ENCODE measurements at regions not wholly inside any gene's neighbourhood (a gene's known extent, or its start where the extent isn't known, plus 50 kb on each side); places are given as distances from the start of the nearest gene placed in this dataset.

DNA sequence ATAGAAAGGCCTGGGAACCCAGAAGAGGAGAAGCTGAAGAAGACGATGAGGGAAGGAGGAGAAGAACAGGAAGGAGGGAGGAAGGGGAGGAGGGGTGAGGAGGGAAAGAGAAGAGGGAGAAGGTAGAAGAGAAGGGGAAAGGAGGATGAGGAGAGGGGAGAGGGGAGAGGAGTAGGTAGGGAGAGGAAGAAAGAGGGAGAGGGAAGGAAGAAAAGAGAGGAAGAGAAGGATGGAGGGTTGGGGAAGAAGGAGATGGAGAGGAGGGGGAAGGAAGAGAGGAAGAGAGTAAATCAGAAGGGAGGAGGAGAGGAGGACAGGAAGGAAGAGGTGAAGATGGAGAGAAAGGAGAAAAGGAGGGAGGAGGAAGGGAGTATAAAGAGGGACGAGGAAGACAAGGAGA, 109.6 kb upstream of the IRX6 start:
- Histone ChIP-seq H3K27me3 (ENCODE audit: insufficient read depth in 3 of 3, low read length in 2 of 3) (no peaks in the 10 kb centered on the region), H3K4me1 (no peaks in the 10 kb centered on the region), H3K36me3 (ENCODE audit: insufficient read depth in 1 of 2, low read depth in 1 of 2) (no peaks in the 10 kb centered on the region), H3K9me3 (no peaks in the 10 kb centered on the region), H3K27ac (no peak overlapping the region), H3K4me3 (no peak overlapping the region)
- DNase-seq: no peak
- no peak for TF ChIP-seq CTCF (IDR thresholded peaks at IDR 0.05)
- intact Hi-C loops (cut with DNase I): no loop called here
- no peak for ATAC-seq
- WGBS, 3 donors: 19 to 54% (median 47%) methylated on average over 2 of the region's 2 CpGs

GRCh38 chr16:55214974-55215494, 109.0 kb upstream of the IRX6 start:
- no peaks in the 10 kb centered on the region for H3K4me1 ChIP-seq
- no peak overlapping the region for H3K4me3 ChIP-seq
- H3K27ac ChIP-seq: no peak overlapping the region
- H3K9me3 ChIP-seq: no peaks in the 10 kb centered on the region
- 60 to 68% (median 67%) methylated on average over 5 of the region's 5 CpGs for WGBS, 3 donors
- intact Hi-C loops (cut with DNase I): no loop called here
- TF ChIP-seq CTCF (IDR thresholded peaks at IDR 0.05): no peak
- DNase-seq: no peak
- no peaks in the 10 kb centered on the region for H3K36me3 ChIP-seq (ENCODE audit: insufficient read depth in 1 of 2, low read depth in 1 of 2)
- no peaks in the 10 kb centered on the region for H3K27me3 ChIP-seq (ENCODE audit: insufficient read depth in 3 of 3, low read length in 2 of 3)
- no peak for ATAC-seq

- DNase-seq (no peak), ATAC-seq (no peak)
- Histone ChIP-seq H3K27me3 (ENCODE audit: insufficient read depth in 3 of 3, low read length in 2 of 3) (no peaks in the 10 kb centered on the region), H3K36me3 (ENCODE audit: insufficient read depth in 1 of 2, low read depth in 1 of 2) (no peaks in the 10 kb centered on the region), H3K9me3 (no peaks in the 10 kb centered on the region), H3K4me1 (no peaks in the 10 kb centered on the region), H3K27ac (no peak overlapping the region), H3K4me3 (no peak overlapping the region)
- intact Hi-C loops (cut with DNase I): no loop called here
- TF ChIP-seq CTCF (IDR thresholded peaks at IDR 0.05): no peak
- WGBS, 3 donors: 48 to 94% (median 50%) methylated on average over 2 of the region's 2 CpGs
These were observed 106.6 kb upstream of the IRX6 start for GRCh38 chr16:55217392-55217791.

DNA sequence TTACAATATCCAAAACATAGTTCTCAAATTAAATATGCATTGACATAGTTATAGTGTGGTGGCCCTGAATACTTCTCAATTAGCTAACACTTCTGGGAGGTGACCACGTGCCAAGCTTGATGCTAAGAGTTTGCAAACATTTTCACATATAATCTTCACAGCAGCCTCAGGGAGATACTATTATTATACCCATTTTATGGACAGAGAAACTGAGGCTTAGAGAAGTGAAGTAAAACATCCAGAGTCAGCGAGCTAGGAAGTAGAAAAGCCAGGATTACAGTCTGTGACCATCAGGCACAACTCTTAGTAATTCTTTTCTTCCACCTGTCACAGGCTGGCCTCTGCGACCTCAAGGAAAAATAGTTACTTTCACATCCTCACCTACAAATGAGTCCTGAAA, 102.2 kb upstream of the IRX6 start:
- intact Hi-C loops (cut with DNase I): no loop called here
- H3K4me3 ChIP-seq: no peak overlapping the region
- ATAC-seq: no peak
- TF ChIP-seq CTCF (IDR thresholded peaks at IDR 0.05): no peak
- no peaks in the 10 kb centered on the region for H3K4me1 ChIP-seq
- 76 to 84% (median 78%) methylated on average over 3 of the region's 3 CpGs for WGBS, 3 donors
- no peak for DNase-seq
- H3K36me3 ChIP-seq (ENCODE audit: insufficient read depth in 1 of 2, low read depth in 1 of 2): no peaks in the 10 kb centered on the region
- peaks cover 8% of the 10 kb centered on the region for H3K9me3 ChIP-seq
- no peak overlapping the region for H3K27ac ChIP-seq
- no peaks in the 10 kb centered on the region for H3K27me3 ChIP-seq (ENCODE audit: insufficient read depth in 3 of 3, low read length in 2 of 3)

GRCh38 chr16:55222486-55222885, 101.5 kb upstream of the IRX6 start:
- Histone ChIP-seq H3K36me3 (ENCODE audit: insufficient read depth in 1 of 2, low read depth in 1 of 2) (no peaks in the 10 kb centered on the region), H3K9me3 (peaks cover 8% of the 10 kb centered on the region), H3K27ac (no peak overlapping the region), H3K27me3 (ENCODE audit: insufficient read depth in 3 of 3, low read length in 2 of 3) (no peaks in the 10 kb centered on the region), H3K4me3 (no peak overlapping the region), H3K4me1 (no peaks in the 10 kb centered on the region)
- ATAC-seq (no peak), DNase-seq (no peak)
- 32 to 33% (median 32%) methylated on average over 7 of the region's 7 CpGs for WGBS, 3 donors
- intact Hi-C loops (cut with DNase I): no loop called here
- TF ChIP-seq CTCF (IDR thresholded peaks at IDR 0.05): no peak

Measured in psoas muscle (tissue), 7 donors.